SKM-1 (cell line): ENCODE measurements at regions not wholly inside any gene's neighbourhood (a gene's known extent, or its start where the extent isn't known, plus 50 kb on each side); places are given as distances from the start of the nearest gene placed in this dataset.

Experiments used
- DNase-seq: peaks from one replicate; lab custom pipeline; 2025; ENCODE audit not compliant: unreplicated experiment; lab: John Stamatoyannopoulos, UW

- no peak for DNase-seq
Measured at GRCh38 chr15:38072348-38073177, 138.1 kb downstream of the TMCO5A start.

- no peak for DNase-seq
Measured at GRCh38 chr15:38073178-38073946, 138.9 kb downstream of the TMCO5A start.

DNA sequence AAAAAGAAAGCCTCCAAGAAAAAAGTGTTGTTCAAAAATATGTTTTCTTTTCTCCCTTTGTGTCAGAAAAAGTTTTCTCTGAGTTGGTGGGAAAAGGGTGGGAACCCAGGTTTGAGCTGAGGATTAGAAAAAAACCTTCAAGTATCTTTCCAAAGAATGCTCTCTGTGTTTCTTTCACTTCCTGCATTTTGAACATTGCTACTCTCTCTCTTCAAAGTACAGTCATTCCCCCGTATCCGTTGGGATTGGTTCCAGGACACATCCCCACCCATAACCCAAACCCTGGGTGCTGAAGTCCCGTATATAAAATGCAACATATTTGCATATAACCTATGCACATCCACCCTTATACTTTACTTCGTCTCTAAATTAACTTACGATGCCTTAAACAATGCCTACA, 139.6 kb downstream of the TMCO5A start:
- no peak for DNase-seq

DNA sequence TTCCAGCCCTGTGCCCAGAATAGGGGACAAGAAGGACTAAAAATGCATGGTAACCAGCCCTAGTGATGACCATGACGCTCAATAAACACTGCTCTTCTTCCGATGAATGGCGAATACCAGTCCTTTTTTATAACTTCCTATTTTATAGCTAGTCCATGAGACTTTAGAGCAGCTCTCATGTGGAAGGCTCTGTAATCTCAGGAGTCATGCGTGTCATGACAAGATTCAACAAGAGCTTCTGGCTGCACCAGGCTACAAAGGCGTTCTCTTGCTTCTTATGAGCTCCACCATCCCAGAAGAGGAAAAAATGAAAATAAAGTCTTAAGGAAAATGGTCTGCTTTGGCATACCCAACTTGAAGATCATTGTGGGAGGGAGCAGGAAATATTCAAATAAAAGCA, 141.0 kb downstream of the TMCO5A start:
- DNase-seq = no peak

- no peak for DNase-seq
Measured at GRCh38 chr15:38076786-38077185, 142.3 kb downstream of the TMCO5A start.

DNA sequence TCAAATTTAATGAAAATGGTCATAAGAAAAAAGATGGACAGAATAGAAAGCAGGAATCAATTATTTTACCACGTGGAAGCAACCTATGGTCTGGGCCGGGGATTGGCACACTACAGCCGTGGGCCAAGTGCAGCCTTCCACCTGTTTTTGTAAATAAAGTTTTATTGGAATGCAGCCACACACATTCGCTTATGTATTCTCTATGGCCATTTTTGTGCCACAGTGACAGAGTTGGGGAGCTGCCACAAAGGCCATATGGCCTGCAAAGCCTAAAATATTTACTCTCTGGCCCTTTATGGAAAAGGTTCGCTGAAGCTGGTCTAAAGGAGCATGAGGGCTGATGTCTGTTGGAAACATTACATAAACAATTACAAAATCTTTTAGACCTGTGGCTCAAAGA, 144.8 kb downstream of the TMCO5A start:
- DNase-seq = no peak

GRCh38 chr15:38080651-38081275, 146.3 kb downstream of the TMCO5A start:
- DNase-seq = no peak

GRCh38 chr15:38084289-38084688, 149.8 kb downstream of the TMCO5A start:
- no peak for DNase-seq

DNA sequence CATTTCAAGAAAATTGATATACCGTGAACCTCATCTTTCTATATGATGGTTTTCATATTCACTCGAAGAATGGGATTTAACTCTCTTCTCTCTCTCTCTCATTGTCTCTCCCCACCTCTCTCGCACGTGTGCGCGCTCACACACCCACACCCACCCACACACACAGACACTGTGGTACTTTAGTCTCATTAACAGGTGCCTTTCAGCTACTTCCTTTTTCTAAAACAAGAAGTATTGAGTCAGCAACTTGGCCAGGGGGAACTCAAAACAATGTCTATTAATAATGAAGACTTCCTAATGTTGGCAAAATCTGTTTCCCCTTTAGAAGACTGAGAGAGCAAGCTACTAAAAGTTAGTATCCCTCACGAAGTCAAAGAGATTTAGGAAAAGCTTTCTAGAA, 150.7 kb downstream of the TMCO5A start:
- DNase-seq = no peak

- DNase-seq = no peak
Measured at GRCh38 chr15:38085931-38086568, 151.6 kb downstream of the TMCO5A start.

DNA sequence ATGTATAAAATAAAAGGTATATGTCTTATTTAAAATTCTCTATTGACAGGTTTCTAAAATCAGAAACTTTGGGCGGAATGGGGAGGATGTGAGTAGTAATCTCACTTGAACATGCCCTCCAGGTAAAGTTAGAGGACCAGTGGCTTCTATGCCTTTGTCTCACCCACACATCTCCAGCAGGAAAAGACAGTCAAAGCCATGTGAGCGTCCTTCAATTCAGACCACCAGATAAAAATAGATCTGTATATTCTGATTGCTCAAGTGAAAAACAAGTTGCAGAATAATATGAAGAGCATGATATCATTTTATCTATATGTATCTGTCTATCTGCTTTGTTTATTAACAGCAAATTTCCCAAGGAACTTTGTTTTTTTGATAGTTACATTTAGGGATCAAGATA, 152.2 kb downstream of the TMCO5A start:
- DNase-seq = no peak

DNA sequence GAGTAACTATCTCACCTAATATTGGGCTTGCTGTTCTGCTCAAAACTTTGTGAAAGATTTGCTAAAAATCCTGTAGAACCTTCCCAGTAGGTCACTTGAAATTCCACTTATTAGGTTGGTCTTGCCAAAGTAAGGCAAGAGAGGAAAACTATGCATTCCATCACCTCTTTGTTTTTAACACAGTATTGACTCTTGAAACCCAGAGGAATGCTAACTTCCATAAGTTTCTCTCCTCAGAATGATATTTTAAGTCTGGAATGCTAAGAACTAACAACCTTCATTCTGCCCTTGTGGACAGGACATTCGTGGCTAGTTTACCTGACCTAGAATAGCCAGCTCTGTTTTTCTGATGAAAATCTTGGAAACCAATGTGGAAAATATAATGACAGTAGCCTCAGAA, 154.5 kb downstream of the TMCO5A start:
- no peak for DNase-seq

GRCh38 chr15:38090223-38090622, 155.8 kb downstream of the TMCO5A start:
- no peak for DNase-seq

- no peak for DNase-seq
Measured at GRCh38 chr15:38090678-38091077, 156.2 kb downstream of the TMCO5A start.

DNA sequence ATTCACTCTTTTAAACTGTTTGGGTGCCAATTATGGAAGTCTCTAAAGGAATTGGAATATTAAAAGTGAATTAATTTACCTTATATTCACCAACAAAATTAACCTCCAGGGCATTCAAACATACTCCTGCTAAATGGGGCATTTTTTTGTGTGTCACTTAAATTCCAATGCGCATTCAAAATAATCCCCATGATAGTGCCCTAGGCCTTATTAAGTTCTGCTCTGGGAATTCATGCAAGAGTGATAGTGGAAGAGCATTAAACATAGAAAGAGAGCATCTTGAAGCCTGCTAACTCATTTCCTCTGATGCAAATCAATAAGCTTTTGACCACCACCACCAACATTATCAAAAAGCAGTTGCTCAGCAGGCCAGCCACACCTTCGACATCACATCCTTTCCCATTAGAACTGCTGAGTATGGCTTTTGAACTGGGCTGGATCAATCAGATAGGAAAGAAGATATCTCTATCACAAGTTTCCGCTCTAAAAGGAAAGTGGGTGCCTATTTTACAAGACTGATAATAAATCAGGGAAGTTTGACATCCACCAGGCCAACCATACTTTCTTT, 156.7 kb downstream of the TMCO5A start:
- no peak for DNase-seq

GRCh38 chr15:38093931-38094330, 158.7 kb upstream of the SPRED1 start:
- DNase-seq = no peak

DNA sequence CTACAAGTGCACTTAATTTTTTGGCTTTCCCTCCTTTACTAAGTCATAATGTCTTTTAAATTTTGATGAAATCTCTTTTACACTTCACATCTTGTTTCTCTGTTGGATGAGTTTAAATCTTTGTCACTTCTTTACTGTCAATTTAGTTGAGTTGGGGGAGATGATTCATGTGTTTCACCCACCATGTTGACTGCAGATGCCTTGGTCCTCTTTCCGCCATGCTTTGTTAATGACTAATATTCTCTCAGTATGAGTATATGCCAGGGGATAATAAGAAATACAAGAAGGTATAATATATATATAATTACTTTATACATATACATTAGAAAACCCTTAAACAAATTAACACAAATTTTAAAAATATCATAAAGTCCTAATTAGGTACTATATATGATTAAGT, 149.7 kb upstream of the SPRED1 start:
- DNase-seq = no peak

DNA sequence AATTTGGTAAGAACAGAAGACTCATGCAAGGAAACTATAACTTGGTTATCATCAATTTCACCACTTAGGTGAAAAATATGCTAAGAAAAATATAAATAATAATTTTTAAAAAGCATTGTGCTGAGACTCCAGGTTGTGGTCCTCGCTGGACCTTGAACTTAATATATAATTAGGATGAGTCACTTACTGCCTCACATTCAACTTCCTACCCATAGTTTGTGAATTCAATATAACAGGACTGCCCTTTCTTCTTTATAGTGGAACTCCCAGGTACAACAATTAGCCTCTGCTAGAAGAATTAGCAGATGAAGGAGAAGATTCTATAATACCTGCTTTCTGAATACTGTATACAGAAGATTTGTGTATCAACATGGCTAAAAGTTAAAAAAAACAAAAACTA, 149.1 kb upstream of the SPRED1 start:
- DNase-seq = no peak

DNA sequence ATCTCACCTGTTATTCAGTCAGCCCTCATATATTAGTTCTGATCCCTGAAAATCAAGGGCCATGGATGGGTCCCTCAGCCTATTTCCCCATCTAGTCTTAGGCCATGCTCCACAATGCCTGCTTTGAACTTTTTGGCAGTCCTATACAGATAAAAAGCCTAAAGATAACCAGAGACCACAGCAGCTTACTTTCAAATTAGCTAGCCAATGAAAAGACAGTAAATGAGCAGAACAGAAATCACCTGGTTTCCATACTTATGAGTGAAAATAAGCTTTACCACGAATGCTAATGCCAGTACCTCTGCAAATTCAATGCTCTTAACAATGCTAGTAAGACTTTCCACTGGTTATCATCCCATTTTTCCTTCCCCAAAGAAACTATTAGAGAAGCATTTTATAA, 141.6 kb upstream of the SPRED1 start:
- DNase-seq = no peak

DNA sequence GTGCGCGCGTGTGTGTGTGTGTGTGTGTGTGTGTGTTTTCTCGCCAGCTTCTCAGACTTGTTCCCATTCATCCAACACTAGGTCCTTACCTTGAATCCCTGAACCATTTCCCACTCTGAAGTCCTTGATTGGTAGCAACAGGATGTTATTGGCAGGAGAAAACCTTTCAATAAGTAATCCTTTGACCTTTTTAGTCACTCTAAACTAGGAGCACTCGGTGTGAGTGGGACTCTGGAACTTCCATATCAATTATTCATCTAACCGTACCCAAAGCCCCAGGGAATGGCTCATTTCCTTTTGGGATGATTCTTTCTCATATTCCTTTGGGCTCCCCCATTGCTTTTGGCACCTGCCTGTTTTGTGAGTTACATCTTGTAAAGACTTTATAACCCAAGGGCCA, 140.2 kb upstream of the SPRED1 start:
- no peak for DNase-seq

DNA sequence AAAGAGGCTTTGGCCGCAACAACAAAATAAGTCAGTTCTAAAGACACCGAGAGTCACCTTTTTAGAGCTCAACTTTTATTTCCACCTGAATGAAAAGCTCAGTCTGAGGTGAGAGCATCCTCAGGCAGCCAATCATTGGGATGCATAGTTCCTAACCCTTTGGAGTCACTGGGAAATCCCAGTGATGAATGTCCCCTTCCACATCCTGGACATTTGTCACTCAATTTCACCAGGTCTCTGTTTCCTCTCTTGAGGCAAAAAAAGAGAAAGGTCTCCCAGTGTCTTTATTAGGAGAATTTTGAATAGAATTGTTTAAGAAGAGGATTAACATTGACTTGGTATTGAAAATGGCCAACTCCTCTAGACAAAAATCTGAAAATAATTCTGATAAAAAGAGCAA, 137.5 kb upstream of the SPRED1 start:
- no peak for DNase-seq
